ENCODE measurements at regions not wholly inside any gene's neighbourhood (a gene's known extent, or its start where the extent isn't known, plus 50 kb on each side); places are given as distances from the start of the nearest gene placed in this dataset.

DNA sequence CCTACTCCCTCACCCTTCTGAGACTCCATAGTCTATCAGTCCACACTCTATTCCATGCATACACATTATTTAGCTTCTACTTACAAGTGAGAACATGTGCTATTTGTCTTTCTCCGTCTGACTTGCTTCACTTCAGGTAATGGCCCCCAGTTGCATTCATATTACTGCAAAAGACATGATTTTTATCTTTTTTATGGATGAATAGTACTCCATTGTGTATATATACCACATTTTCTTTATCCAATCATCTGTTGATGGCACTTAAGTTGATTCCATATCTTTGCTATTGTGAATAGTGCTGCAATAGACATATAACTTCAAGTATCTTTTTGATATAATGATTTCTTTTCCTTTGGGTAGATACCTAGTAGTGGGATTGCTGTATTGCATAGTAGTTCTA is 171.8 kb downstream of the DACT1 start:
- Mint-ChIP-seq H3K4me3 (no peak overlapping the region), H3K27ac (no peak overlapping the region), H3K9me3 (ENCODE audit: insufficient read depth) (no peaks in the 10 kb centered on the region), H3K4me1 (no peaks in the 10 kb centered on the region), H3K27me3 (no peaks in the 10 kb centered on the region)
- no CpG with 5 or more reads among the region's 1 CpG for WGBS (ENCODE audit: insufficient coverage)
- Histone ChIP-seq H3K9ac (ENCODE audit: low read length) (no peak overlapping the region), H3K27ac (ENCODE audit: low read length in 2 of 2) (no peak overlapping the region), H3K27me3 (replicated peaks in 1 of 4; ENCODE audit: control extremely low read depth in 1 of 4, control insufficient read depth in 3 of 4, insufficient read depth in 4 of 4, low read length in 3 of 4) (no peaks in the 10 kb centered on the region), H3K36me3 (replicated peaks in 1 of 2; ENCODE audit: control extremely low read depth in 1 of 2, control insufficient read depth in 1 of 2, extremely low read depth in 1 of 2, insufficient read depth in 2 of 2, low read length in 1 of 2) (no peaks in the 10 kb centered on the region), H3K4me1 (ENCODE audit: control insufficient read depth in 2 of 2, insufficient read depth in 2 of 2, low read length in 2 of 2) (no peaks in the 10 kb centered on the region), H3K4me2 (replicated peaks; ENCODE audit: low read depth, low read length, poor library complexity, severe bottlenecking) (no peak overlapping the region), H2AFZ (ENCODE audit: insufficient read depth, low read depth, low read length, poor library complexity, severe bottlenecking) (no peak overlapping the region), H3K9me3 (ENCODE audit: control extremely low read depth in 1 of 3, control insufficient read depth in 2 of 3, insufficient read depth in 1 of 3, low read length in 2 of 3) (peaks cover 0 to 1% (median 0%) of the 10 kb centered on the region in 3 donors), H3K4me3 (ENCODE audit: control extremely low read depth in 1 of 5, extremely low read depth in 1 of 5, insufficient read depth in 1 of 5, low read depth in 2 of 5, low read length in 4 of 5) (no peak overlapping the region), H4K20me1 (ENCODE audit: control insufficient read depth, insufficient read depth, low read length, poor library complexity, severe bottlenecking) (no peaks in the 10 kb centered on the region), H3K79me2 (ENCODE audit: control insufficient read depth, insufficient read depth, low read length) (no peaks in the 10 kb centered on the region)
- ChIA-PET CTCF (no interaction called here), POLR2A (no interaction called here)
- no peak for TF ChIP-seq EZH2 (IDR thresholded peaks at IDR 0.05; ENCODE audit: borderline replicate concordance, insufficient read depth, low read depth, low read length, poor library complexity, severe bottlenecking)
- TF ChIP-seq, protein P1, sequence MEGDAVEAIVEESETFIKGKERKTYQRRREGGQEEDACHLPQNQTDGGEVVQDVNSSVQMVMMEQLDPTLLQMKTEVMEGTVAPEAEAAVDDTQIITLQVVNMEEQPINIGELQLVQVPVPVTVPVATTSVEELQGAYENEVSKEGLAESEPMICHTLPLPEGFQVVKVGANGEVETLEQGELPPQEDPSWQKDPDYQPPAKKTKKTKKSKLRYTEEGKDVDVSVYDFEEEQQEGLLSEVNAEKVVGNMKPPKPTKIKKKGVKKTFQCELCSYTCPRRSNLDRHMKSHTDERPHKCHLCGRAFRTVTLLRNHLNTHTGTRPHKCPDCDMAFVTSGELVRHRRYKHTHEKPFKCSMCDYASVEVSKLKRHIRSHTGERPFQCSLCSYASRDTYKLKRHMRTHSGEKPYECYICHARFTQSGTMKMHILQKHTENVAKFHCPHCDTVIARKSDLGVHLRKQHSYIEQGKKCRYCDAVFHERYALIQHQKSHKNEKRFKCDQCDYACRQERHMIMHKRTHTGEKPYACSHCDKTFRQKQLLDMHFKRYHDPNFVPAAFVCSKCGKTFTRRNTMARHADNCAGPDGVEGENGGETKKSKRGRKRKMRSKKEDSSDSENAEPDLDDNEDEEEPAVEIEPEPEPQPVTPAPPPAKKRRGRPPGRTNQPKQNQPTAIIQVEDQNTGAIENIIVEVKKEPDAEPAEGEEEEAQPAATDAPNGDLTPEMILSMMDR (IDR thresholded peaks at IDR 0.05): no peak
- ATAC-seq (ENCODE audit: low read depth): no peak
- no peak for DNase-seq
- intact Hi-C loops (cut with micrococcal nuclease): no loop called here

DNA sequence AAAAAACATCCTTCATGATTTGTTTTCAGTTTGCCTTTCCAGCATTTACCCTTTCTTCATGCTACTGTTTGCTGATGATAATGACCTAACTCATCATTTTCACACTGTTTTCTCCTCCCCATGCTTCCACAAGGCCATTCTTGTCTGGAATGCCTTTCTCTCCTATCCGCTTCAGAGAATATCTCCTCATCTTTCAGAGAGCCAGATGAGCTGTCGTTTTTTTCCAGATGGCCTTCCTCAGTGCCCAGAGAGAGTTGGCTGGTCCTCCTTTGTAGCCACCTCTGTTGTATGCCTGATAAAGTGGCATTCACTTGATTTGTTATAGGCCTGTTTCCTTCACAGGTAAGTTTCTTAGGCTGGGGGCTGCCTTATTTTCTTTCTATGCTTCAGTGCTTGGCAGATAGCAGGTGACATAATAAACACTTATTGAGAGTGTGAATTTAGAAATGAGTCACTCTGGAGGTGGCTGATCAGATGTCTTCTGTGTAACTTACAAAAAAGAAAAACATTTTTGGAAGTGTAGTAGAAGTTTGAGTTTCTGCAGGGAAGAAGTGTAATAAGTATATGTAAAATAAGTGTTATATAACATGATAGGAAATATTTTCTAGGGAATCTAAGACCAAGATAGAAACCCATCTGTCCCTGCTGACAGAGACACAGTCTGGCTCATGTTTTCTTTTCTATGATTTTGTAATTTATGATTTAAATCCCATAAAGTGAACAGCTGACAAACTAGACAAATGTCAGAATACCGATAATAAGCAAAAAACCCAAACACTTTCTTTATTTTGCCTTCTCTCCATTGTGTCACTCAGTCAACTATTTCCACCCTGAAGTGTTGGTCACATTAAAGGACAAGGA is 174.5 kb downstream of the DACT1 start:
- intact Hi-C loops (cut with micrococcal nuclease): no loop called here
- no peaks in the 10 kb centered on the region for H3K4me1 Mint-ChIP-seq
- no peaks in the 10 kb centered on the region for H3K36me3 ChIP-seq (replicated peaks in 1 of 2; ENCODE audit: control extremely low read depth in 1 of 2, control insufficient read depth in 1 of 2, extremely low read depth in 1 of 2, insufficient read depth in 2 of 2, low read length in 1 of 2)
- DNase-seq (no peak), ATAC-seq (ENCODE audit: low read depth) (no peak)
- H3K27ac ChIP-seq (ENCODE audit: low read length in 2 of 2): no peak overlapping the region
- CTCF ChIA-PET: no interaction called here
- H3K27me3 ChIP-seq (replicated peaks in 1 of 4; ENCODE audit: control extremely low read depth in 1 of 4, control insufficient read depth in 3 of 4, insufficient read depth in 4 of 4, low read length in 3 of 4): no peaks in the 10 kb centered on the region
- H3K4me2 ChIP-seq (replicated peaks; ENCODE audit: low read depth, low read length, poor library complexity, severe bottlenecking): no peak overlapping the region
- H3K4me1 ChIP-seq (ENCODE audit: control insufficient read depth in 2 of 2, insufficient read depth in 2 of 2, low read length in 2 of 2): no peaks in the 10 kb centered on the region
- no peaks in the 10 kb centered on the region for H4K20me1 ChIP-seq (ENCODE audit: control insufficient read depth, insufficient read depth, low read length, poor library complexity, severe bottlenecking)
- H3K9me3 Mint-ChIP-seq (ENCODE audit: insufficient read depth): no peaks in the 10 kb centered on the region
- H3K9me3 ChIP-seq (ENCODE audit: control extremely low read depth in 1 of 3, control insufficient read depth in 2 of 3, insufficient read depth in 1 of 3, low read length in 2 of 3): no peaks in the 10 kb centered on the region
- no peak overlapping the region for H2AFZ ChIP-seq (ENCODE audit: insufficient read depth, low read depth, low read length, poor library complexity, severe bottlenecking)
- WGBS (ENCODE audit: insufficient coverage): 92% methylated on average over 2 of the region's 3 CpGs
- H3K27me3 Mint-ChIP-seq: no peaks in the 10 kb centered on the region
- no peak overlapping the region for H3K4me3 ChIP-seq (ENCODE audit: control extremely low read depth in 1 of 5, extremely low read depth in 1 of 5, insufficient read depth in 1 of 5, low read depth in 2 of 5, low read length in 4 of 5)
- H3K4me3 Mint-ChIP-seq: no peak overlapping the region
- POLR2A ChIA-PET: no interaction called here
- H3K9ac ChIP-seq (ENCODE audit: low read length): no peak overlapping the region
- H3K27ac Mint-ChIP-seq: no peak overlapping the region
- TF ChIP-seq, protein P1 (IDR thresholded peaks at IDR 0.05): no peak
- no peak for TF ChIP-seq EZH2 (IDR thresholded peaks at IDR 0.05; ENCODE audit: borderline replicate concordance, insufficient read depth, low read depth, low read length, poor library complexity, severe bottlenecking)
- no peaks in the 10 kb centered on the region for H3K79me2 ChIP-seq (ENCODE audit: control insufficient read depth, insufficient read depth, low read length)

Measured in B cell (primary cell).